BE2C (cell line): ENCODE measurements at regions not wholly inside any gene's neighbourhood (a gene's known extent, or its start where the extent isn't known, plus 50 kb on each side); places are given as distances from the start of the nearest gene placed in this dataset.

Source experiments
- DNase-seq: peaks from one replicate; pipeline ENCODE4 v3.0.0-alpha.2; 2020
- H3K27me3 ChIP-seq: fragments of 250-450 bp; sonication (Bioruptor Pico); 2 replicates; pipeline ENCODE4 v1.5.1; 2020; ENCODE audit warnings: mild to moderate bottlenecking
- H3K36me3 ChIP-seq: fragments of 250-450 bp; sonication (Bioruptor Pico); 2 replicates; pipeline ENCODE4 v1.5.1; 2020; ENCODE audit warnings: mild to moderate bottlenecking
- H3K4me1 ChIP-seq: fragments of 250-450 bp; sonication (Bioruptor Pico); 2 replicates; pipeline ENCODE4 v1.5.1; 2020
- H3K4me3 ChIP-seq: 2 replicates; pipeline ENCODE4 v1.5.1; 2011; ENCODE audit warnings: low read depth, low read length
- H3K9me3 ChIP-seq: fragments of 250-450 bp; sonication (Bioruptor Pico); 2 replicates; pipeline ENCODE4 v1.5.1; 2020
- CTCF ChIP-seq: IDR thresholded peaks from 2 replicates; pipeline ENCODE4 v1.5.1; 2012; ENCODE audit warnings: mild to moderate bottlenecking, low read depth, low read length

- no peaks in the 10 kb centered on the region for H3K36me3 ChIP-seq
- H3K9me3 ChIP-seq: no peaks in the 10 kb centered on the region
- H3K4me3 ChIP-seq: no peak overlapping the region
- H3K27me3 ChIP-seq: no peaks in the 10 kb centered on the region
- peak; percentile 81 for TF ChIP-seq CTCF
- peak; percentile 52 for DNase-seq
- peaks cover 20% of the 10 kb centered on the region for H3K4me1 ChIP-seq
These were observed 180.6 kb upstream of the CHRM2 start for GRCh38 chr7:136687693-136688322.

DNA sequence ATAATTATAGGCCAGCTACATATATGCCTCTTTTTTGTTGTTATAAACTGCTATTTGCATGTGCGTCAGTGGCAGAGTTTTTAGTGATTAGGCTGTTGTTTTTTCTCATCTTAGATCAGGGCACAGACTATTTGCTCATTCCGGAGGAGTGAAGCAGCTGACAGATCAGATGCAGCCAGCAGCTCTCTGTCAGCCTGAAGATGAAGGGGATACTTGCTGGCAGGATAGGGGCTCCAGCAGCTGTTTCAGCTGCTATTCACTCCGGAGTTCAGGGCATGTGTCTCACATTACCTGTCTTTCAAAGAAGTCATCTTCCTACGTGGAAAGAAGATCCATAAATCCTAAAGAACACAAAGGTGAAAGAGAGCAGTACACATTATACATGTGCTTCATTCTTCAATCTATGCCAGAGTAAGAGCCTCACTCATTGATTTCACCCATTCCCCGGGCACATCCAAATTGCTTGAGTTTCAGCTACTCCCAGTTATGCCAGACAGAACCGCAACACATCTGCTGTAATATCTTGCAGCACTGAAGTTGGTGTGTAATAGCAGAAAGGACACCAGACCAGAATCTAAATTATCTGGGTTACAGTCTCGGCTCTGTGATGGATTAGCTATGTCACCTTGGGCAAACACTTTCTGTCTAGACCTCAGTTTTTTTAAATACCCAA is 182.8 kb upstream of the CHRM2 start:
- peaks cover 4% of the 10 kb centered on the region; the same call in 1 of the 2 replicates for H3K4me1 ChIP-seq
- H3K4me3 ChIP-seq: no peak overlapping the region
- peak; percentile 8 for DNase-seq
- H3K27me3 ChIP-seq: no peaks in the 10 kb centered on the region
- H3K9me3 ChIP-seq: no peaks in the 10 kb centered on the region
- TF ChIP-seq CTCF: no peak
- no peaks in the 10 kb centered on the region for H3K36me3 ChIP-seq

- H3K4me3 ChIP-seq: no peak overlapping the region
- DNase-seq: peak; percentile 75
- H3K4me1 ChIP-seq: peaks cover 12% of the 10 kb centered on the region
- no peaks in the 10 kb centered on the region; the same call in 1 of the 2 replicates for H3K9me3 ChIP-seq
- no peaks in the 10 kb centered on the region for H3K27me3 ChIP-seq
- H3K36me3 ChIP-seq: no peaks in the 10 kb centered on the region
- no peak for TF ChIP-seq CTCF
These were observed 190.7 kb upstream of the CHRM2 start for GRCh38 chr7:136677471-136678365.

- H3K4me1 ChIP-seq: peaks cover 13% of the 10 kb centered on the region
- no peaks in the 10 kb centered on the region; the same call in 1 of the 2 replicates for H3K9me3 ChIP-seq
- H3K4me3 ChIP-seq: no peak overlapping the region
- H3K36me3 ChIP-seq: no peaks in the 10 kb centered on the region
- no peak for DNase-seq
- H3K27me3 ChIP-seq: no peaks in the 10 kb centered on the region
- no peak for TF ChIP-seq CTCF
These were observed 200.9 kb upstream of the CHRM2 start for GRCh38 chr7:136667584-136667983.

GRCh38 chr7:136665878-136666509 is 202.5 kb upstream of the CHRM2 start:
- Histone ChIP-seq H3K4me1 (peaks cover 13% of the 10 kb centered on the region), H3K4me3 (no peak overlapping the region)
- no peak for TF ChIP-seq CTCF

More at GRCh38 chr7:136665878-136666509, 202.5 kb upstream of the CHRM2 start:
- no peaks in the 10 kb centered on the region for H3K36me3 ChIP-seq
- no peaks in the 10 kb centered on the region for H3K27me3 ChIP-seq
- no peaks in the 10 kb centered on the region for H3K9me3 ChIP-seq
- peak; percentile 8 for DNase-seq
